Naive thymus-derived CD8-positive, alpha-beta T cell (primary cell): ENCODE measurements at regions not wholly inside any gene's neighbourhood (a gene's known extent, or its start where the extent isn't known, plus 50 kb on each side); places are given as distances from the start of the nearest gene placed in this dataset.
"Not testable (repeated sequence)": the region's sequence is repeated elsewhere in the genome, so short reads cannot be mapped to it uniquely, and the experiment has no call there.

Experiments
- ATAC-seq, 2 donors: fragments of 150-1000 bp; cut with Tn5 transposase in 1 of 2; sonication (Bioruptor Pico), chemical (Tn5 transposase) in 1 of 2; 1 replicate in 1 of 2; 2 replicates in 1 of 2; pipeline ENCODE4 v1.10.0; 2021; ENCODE audit warnings: mild to moderate bottlenecking in 2 of 2, moderate library complexity in 2 of 2
- POLR2A ChIA-PET: fragments of 350-600 bp; sonication (Branson Sonifier 250); formaldehyde crosslinking; loops from one replicate; lab custom pipeline; 2021; ENCODE audit warnings: antibody characterized with exemption; lab: Charles Lee
- DNase-seq, 10 donors: peaks; one replicate each; pipeline versions ENCODE4 v3.0.0 to v3.0.0-alpha.2; 2020 to 2022
- H3K27ac Mint-ChIP-seq, 10 donors: one replicate each; pipeline ENCODE4 v1.8.0; 2020 to 2022; ENCODE audit warnings: mild to moderate bottlenecking in 10 of 10, mixed read lengths in 10 of 10, moderate library complexity in 4 of 10, inconsistent platforms in 1 of 10
- H3K27me3 Mint-ChIP-seq, 5 donors: one replicate each; pipeline ENCODE4 v1.8.0; 2021 to 2022; ENCODE audit warnings: mixed read lengths in 5 of 5
- H3K36me3 Mint-ChIP-seq, 3 donors: one replicate each; pipeline ENCODE4 v1.8.0; 2020 to 2022; ENCODE audit warnings: mixed read lengths in 3 of 3, mild to moderate bottlenecking in 2 of 3, inconsistent platforms in 1 of 3
- H3K4me1 Mint-ChIP-seq, 4 donors: one replicate each; pipeline ENCODE4 v1.8.0; 2021 to 2022; ENCODE audit warnings: mixed read lengths in 4 of 4
- H3K4me3 Mint-ChIP-seq, 10 donors: one replicate each; pipeline ENCODE4 v1.8.0; 2020 to 2022; ENCODE audit warnings: mild to moderate bottlenecking in 10 of 10, mixed read lengths in 10 of 10, moderate library complexity in 6 of 10, inconsistent platforms in 1 of 10
- H3K9me3 Mint-ChIP-seq, 9 donors: one replicate each; pipeline ENCODE4 v1.8.0; 2020 to 2022; ENCODE audit warnings: mixed read lengths in 9 of 9, mild to moderate bottlenecking in 3 of 9, inconsistent platforms in 1 of 9, moderate library complexity in 1 of 9

DNA sequence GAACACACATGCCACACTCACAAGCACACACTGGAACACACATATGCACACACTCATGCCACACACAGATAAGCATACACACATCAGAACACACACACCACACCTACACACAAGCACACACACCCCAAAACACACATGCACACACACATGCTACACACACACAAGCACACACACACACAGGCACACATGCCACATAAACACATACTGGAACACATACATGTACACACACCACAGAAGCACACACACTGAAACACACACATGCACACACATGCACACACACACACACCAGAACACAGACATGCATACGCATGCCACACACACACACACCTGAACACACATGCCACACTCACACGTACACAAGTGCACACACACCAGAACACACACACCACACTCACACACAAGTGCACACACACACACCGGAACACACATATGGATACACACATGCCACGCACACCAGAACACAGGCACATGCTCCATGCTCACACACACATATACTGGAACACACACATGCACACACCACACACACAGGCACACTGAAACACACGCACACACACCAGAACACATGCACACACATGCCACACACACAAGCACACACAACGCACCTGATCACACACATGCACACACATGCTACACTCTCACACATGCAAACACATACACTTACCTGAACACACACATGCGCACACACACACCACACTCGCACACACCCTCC, 78.0 kb upstream of the IRX4 start:
- peaks cover 0 to 1% (median 0%) of the 10 kb centered on the region in 4 donors for H3K4me1 Mint-ChIP-seq
- H3K4me3 Mint-ChIP-seq, result no peak overlapping the region
- H3K9me3 Mint-ChIP-seq, result no peaks in the 10 kb centered on the region
- H3K27me3 Mint-ChIP-seq, result peaks cover 2 to 37% (median 14%) of the 10 kb centered on the region in 5 donors
- H3K27ac Mint-ChIP-seq, result no peak overlapping the region
- H3K36me3 Mint-ChIP-seq, result no peaks in the 10 kb centered on the region
- POLR2A ChIA-PET, result no interaction called here
- ATAC-seq (no peak), DNase-seq (no peak)

DNA sequence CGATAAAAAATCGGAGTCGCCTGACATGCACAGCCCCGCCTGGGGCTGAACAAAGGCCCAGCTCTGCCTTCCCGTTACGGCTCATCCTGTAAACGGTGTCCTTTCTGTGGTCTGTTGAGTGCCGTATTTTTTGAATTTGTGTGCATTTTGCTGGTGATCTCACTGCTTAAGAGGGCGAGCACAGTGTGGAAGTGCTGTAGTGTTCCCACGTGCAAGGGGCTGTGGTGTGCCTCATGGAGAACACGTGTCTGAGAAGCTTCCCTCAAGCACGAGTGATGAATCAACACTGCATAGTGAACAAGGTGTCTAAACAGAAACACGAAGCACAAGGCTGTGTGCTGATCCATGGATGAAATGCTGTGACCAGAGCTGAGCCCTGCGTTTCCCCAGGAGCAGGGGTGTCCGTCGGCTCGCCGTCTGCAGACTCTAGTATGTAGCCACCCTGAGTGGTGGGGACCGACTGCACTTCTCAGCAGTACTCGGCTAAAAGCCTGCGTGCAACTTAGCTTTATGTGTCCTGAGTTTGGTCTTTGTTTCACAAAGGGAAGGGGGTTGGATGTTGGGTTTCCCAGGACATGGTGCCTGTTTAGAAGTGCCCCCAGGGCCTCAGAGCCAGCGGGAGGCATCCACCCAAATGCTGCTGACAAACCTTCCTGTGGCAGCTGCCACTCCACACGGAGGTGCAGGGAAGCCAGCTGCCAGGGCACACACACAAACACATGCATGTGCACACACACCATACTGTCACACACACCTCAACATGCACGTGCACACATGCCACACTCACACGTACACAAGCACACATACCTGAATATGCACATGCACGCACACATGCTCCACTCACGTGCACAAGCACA, 77.2 kb upstream of the IRX4 start:
- peaks cover 2 to 38% (median 19%) of the 10 kb centered on the region in 5 donors for H3K27me3 Mint-ChIP-seq
- H3K9me3 Mint-ChIP-seq, result no peaks in the 10 kb centered on the region
- ATAC-seq (no peak), DNase-seq (no peak)
- POLR2A ChIA-PET, result no interaction called here
- no peaks in the 10 kb centered on the region for H3K36me3 Mint-ChIP-seq
- peaks cover 0 to 4% (median 0%) of the 10 kb centered on the region in 4 donors for H3K4me1 Mint-ChIP-seq
- H3K27ac Mint-ChIP-seq, result no peak overlapping the region
- H3K4me3 Mint-ChIP-seq, result no peak overlapping the region

DNA sequence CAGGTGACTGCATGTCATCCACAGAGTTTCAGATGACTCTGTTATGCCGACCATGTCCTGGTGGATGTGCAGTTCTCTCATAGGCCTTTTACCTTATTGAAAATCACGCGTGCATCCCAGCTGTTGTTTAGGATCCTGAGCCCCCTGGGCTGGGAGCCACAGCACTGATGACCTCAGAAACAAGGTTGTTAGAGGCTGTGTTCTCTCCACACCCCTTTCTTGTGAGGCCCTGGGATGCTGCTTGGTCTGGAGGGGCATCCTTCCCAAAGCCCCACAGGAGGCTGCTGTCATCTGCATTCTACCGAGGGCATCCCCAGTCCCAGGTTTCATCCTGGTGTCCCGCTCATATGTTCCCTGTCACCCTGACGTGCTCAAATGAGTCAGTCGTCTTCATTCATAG, 76.5 kb upstream of the IRX4 start:
- H3K27ac Mint-ChIP-seq, result no peak overlapping the region
- ATAC-seq, result no peak
- POLR2A ChIA-PET, result no interaction called here

DNA sequence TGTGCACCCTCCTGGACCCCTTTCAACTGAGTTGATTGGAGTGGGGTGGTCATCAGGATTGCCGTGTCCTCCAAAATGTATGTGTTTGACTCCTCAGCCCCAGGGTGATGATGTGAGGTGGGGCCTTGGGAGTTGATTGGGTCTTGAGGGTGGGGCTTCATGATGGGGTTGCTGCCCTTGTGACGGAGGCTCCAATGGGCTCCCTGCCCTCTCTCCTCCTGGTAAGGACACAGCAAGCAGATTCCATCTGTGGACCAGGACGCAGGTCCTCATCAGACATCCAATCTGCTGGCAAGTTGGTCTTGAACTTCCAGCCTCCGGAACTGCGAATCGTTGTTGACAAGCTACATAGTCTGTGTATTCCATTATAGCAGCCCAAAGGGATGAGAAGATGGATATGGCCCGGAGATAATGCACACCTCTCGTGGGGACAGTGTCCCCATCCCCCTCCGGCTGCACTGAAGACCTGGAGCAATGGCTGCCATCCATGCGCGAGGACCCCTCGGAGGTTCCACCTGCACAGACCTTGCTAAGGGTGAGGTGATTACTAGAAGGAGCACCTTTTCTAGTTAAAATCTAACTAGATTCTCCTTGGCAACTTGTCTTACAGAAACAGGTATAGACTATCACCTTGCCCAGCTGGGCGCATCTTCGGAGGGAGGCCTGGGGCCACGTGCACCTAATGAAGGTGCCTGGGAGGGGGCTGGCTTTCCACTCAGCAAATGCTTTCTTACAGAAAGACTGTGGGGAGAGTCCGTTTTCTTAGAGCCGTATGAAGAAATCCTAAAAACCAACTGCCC, 75.7 kb upstream of the IRX4 start:
- POLR2A ChIA-PET, result no interaction called here
- Mint-ChIP-seq H3K9me3 (no peaks in the 10 kb centered on the region), H3K27ac (peak overlapping the region in 1 of 10 donors; percentile 4), H3K4me3 (no peak overlapping the region), H3K36me3 (no peaks in the 10 kb centered on the region), H3K27me3 (peaks cover 7 to 48% (median 30%) of the 10 kb centered on the region in 5 donors), H3K4me1 (peaks cover 0 to 4% (median 0%) of the 10 kb centered on the region in 4 donors)
- DNase-seq, result no peak
- no peak for ATAC-seq

More for the DNA sequence above, 76.5 kb upstream of the IRX4 start:
- H3K4me3 Mint-ChIP-seq, result no peak overlapping the region
- H3K4me1 Mint-ChIP-seq, result peaks cover 0 to 4% (median 0%) of the 10 kb centered on the region in 4 donors
- no peaks in the 10 kb centered on the region for H3K36me3 Mint-ChIP-seq
- H3K27me3 Mint-ChIP-seq, result peaks cover 7 to 45% (median 26%) of the 10 kb centered on the region in 5 donors
- no peak for DNase-seq
- H3K9me3 Mint-ChIP-seq, result no peaks in the 10 kb centered on the region

GRCh38 chr5:1955586-1955985, 72.9 kb upstream of the IRX4 start:
- POLR2A ChIA-PET, result no interaction called here
- Mint-ChIP-seq H3K4me3 (no peak overlapping the region), H3K27ac (no peak overlapping the region), H3K4me1 (peaks cover 0 to 7% (median 0%) of the 10 kb centered on the region in 4 donors), H3K27me3 (peaks cover 16 to 67% (median 42%) of the 10 kb centered on the region in 5 donors), H3K36me3 (no peaks in the 10 kb centered on the region), H3K9me3 (peaks cover 0 to 3% (median 0%) of the 10 kb centered on the region in 9 donors)
- no peak for DNase-seq
- ATAC-seq, result no peak

GRCh38 chr5:1953710-1954109, 71.0 kb upstream of the IRX4 start:
- H3K9me3 Mint-ChIP-seq, ATAC-seq, H3K36me3 Mint-ChIP-seq, H3K4me1 Mint-ChIP-seq, POLR2A ChIA-PET, H3K4me3 Mint-ChIP-seq, H3K27ac Mint-ChIP-seq, DNase-seq: not testable (repeated sequence)
- H3K27me3 Mint-ChIP-seq, result peaks cover 19 to 78% (median 49%) of the 10 kb centered on the region in 5 donors

DNA sequence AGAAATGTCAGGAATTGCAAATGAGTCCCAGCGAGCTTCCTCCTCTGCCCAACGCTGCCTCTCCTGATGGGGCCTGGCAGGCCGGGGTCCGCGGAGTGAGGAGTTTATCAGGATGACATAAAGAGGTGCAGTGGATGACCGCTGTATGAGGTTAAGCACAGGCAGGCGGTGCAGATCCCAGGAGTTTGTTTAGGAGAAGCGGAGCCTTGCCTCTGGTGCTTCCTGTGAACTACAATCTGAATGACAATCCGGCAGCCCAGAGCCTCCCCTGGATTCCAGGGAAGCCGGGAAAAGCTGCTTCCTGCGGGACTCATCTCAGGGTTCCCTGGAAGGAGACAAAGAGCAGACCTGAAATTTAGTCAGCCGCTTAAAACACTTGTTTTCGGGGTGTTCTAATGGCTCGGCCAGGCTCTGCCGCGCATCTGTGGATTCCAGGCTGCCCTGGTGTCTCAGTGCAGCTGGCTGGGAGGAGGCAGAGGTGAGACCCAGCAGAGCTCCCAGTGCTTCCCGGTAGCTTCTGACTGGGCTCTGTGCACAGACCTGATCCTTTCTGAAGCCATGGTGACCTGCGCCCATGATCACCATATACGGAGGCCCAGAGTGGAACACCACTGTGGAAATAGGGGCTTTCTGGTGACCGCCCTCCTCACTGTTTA, 69.8 kb upstream of the IRX4 start:
- POLR2A ChIA-PET, result no interaction called here
- H3K27me3 Mint-ChIP-seq, result peaks cover 17 to 68% (median 47%) of the 10 kb centered on the region in 5 donors
- peaks cover 0 to 7% (median 0%) of the 10 kb centered on the region in 4 donors for H3K4me1 Mint-ChIP-seq
- H3K27ac Mint-ChIP-seq, result no peak overlapping the region
- H3K4me3 Mint-ChIP-seq, result no peak overlapping the region
- no peaks in the 10 kb centered on the region for H3K36me3 Mint-ChIP-seq
- peaks cover 0 to 3% (median 0%) of the 10 kb centered on the region in 9 donors for H3K9me3 Mint-ChIP-seq
- ATAC-seq (no peak), DNase-seq (no peak)

GRCh38 chr5:1952021-1952420, 69.3 kb upstream of the IRX4 start:
- Mint-ChIP-seq H3K4me1 (peaks cover 0 to 7% (median 0%) of the 10 kb centered on the region in 4 donors), H3K36me3 (no peaks in the 10 kb centered on the region), H3K4me3 (no peak overlapping the region), H3K27ac (no peak overlapping the region), H3K9me3 (peaks cover 0 to 3% (median 0%) of the 10 kb centered on the region in 9 donors), H3K27me3 (peaks cover 15 to 69% (median 50%) of the 10 kb centered on the region in 5 donors)
- ATAC-seq, result no peak
- POLR2A ChIA-PET, result no interaction called here
- no peak for DNase-seq

DNA sequence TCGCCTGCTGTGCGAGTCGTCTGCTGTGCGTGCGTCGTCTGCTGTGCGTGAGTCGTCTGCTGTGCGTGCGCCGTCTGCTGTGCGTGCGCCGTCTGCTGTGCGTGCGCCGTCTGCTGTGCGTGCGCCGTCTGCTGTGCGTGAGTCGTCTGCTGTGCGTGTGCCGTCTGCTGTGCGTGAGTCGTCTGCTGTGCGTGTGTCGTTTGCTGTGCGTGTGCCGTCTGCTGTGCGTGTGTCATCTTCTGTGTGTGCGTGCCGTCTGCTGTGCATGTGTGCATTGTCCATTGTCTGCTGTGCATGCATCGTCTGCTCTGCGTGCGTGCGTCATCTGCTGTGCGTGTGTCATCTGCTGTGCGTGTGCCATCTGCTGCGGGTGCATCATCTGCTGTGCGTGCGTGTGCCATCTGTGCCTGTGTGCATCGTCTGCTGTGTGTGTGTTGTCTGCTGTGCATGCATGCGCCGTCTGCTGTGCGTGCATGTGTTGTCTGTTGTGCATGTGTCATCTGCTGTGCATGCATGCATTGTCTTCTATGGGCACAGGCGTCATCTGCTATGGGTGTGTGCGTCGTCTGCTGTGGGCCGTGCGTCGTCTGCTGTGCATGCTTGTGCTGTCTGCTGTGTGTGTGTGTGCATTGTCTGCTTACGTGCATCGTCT, 68.6 kb upstream of the IRX4 start:
- no peaks in the 10 kb centered on the region for H3K36me3 Mint-ChIP-seq
- H3K4me1 Mint-ChIP-seq, result peaks cover 0 to 7% (median 0%) of the 10 kb centered on the region in 4 donors
- ATAC-seq (no peak), DNase-seq (no peak)
- POLR2A ChIA-PET, result no interaction called here
- no peak overlapping the region for H3K4me3 Mint-ChIP-seq
- H3K27ac Mint-ChIP-seq, result no peak overlapping the region
- peaks cover 16 to 76% (median 53%) of the 10 kb centered on the region in 5 donors for H3K27me3 Mint-ChIP-seq
- H3K9me3 Mint-ChIP-seq, result peaks cover 0 to 3% (median 0%) of the 10 kb centered on the region in 9 donors

DNA sequence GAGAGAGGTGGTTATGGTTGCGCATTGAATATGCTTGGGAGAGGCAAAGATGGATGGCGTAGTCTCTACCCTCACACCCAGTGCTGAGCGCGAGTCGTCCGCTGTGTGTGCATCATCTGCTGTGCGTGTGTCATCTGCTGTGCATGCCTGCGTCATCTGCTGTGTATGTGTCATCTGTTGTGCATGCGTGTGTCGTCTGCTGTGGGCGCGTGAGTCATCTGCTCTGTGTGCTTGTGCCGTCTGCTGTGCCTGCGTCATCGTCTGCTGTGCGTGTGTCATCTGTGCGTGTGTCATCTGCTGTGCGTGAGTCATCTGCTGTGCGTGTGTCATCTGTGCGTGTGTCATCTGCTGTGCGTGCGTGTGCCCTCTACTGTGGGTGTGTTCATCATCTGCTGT, 68.0 kb upstream of the IRX4 start:
- Mint-ChIP-seq H3K27me3 (peaks cover 19 to 77% (median 57%) of the 10 kb centered on the region in 5 donors), H3K9me3 (peaks cover 0 to 3% (median 0%) of the 10 kb centered on the region in 9 donors), H3K4me3 (no peak overlapping the region), H3K36me3 (no peaks in the 10 kb centered on the region), H3K4me1 (peaks cover 0 to 6% (median 0%) of the 10 kb centered on the region in 4 donors), H3K27ac (no peak overlapping the region)
- DNase-seq, result no peak
- POLR2A ChIA-PET, result no interaction called here
- no peak for ATAC-seq

GRCh38 chr5:1950096-1950707, 67.5 kb upstream of the IRX4 start:
- no peaks in the 10 kb centered on the region for H3K36me3 Mint-ChIP-seq
- H3K9me3 Mint-ChIP-seq, result peaks cover 0 to 3% (median 0%) of the 10 kb centered on the region in 9 donors
- H3K27me3 Mint-ChIP-seq, result peaks cover 17 to 74% (median 54%) of the 10 kb centered on the region in 5 donors
- POLR2A ChIA-PET, result no interaction called here
- no peak overlapping the region for H3K27ac Mint-ChIP-seq
- no peak for DNase-seq
- peaks cover 0 to 3% (median 0%) of the 10 kb centered on the region in 4 donors for H3K4me1 Mint-ChIP-seq
- ATAC-seq, result no peak
- no peak overlapping the region for H3K4me3 Mint-ChIP-seq
